ENCODE measurements at regions not wholly inside any gene's neighbourhood (a gene's known extent, or its start where the extent isn't known, plus 50 kb on each side); places are given as distances from the start of the nearest gene placed in this dataset.

GRCh38 chr2:147097747-147098146 is 747.1 kb upstream of the ACVR2A start:
- TF ChIP-seq SPI1 (IDR thresholded peaks at IDR 0.05; ENCODE audit: borderline replicate concordance, low read depth) (no peak), REST (IDR thresholded peaks at IDR 0.05; ENCODE audit: insufficient replicate concordance, low read depth) (no peak), POLR2AphosphoS5 (IDR thresholded peaks at IDR 0.05; ENCODE audit: low read depth) (no peak), GABPA (IDR thresholded peaks at IDR 0.05; ENCODE audit: low read depth) (no peak), CTCF (IDR thresholded peaks at IDR 0.05; ENCODE audit: insufficient read depth, low read length) (no peak)
- Histone ChIP-seq H3K27me3 (ENCODE audit: insufficient read depth, poor library complexity, severe bottlenecking) (no peaks in the 10 kb centered on the region), H3K27ac (replicated peaks) (no peak overlapping the region), H3K4me3 (replicated peaks; ENCODE audit: insufficient read depth, low read length) (no peak overlapping the region)
- no peak for DNase-seq (ENCODE audit: low read depth in 1 of 2, low spot score in 1 of 2)

GRCh38 chr2:147096671-147097070 is 748.2 kb upstream of the ACVR2A start:
- Histone ChIP-seq H3K27ac (replicated peaks) (no peak overlapping the region), H3K4me3 (replicated peaks; ENCODE audit: insufficient read depth, low read length) (no peak overlapping the region)
- TF ChIP-seq POLR2AphosphoS5 (IDR thresholded peaks at IDR 0.05; ENCODE audit: low read depth) (no peak), CTCF (IDR thresholded peaks at IDR 0.05; ENCODE audit: insufficient read depth, low read length) (no peak), REST (IDR thresholded peaks at IDR 0.05; ENCODE audit: insufficient replicate concordance, low read depth) (no peak), GABPA (IDR thresholded peaks at IDR 0.05; ENCODE audit: low read depth) (no peak), SPI1 (IDR thresholded peaks at IDR 0.05; ENCODE audit: borderline replicate concordance, low read depth) (no peak)

GRCh38 chr2:147095376-147095775 is 749.5 kb upstream of the ACVR2A start:
- TF ChIP-seq POLR2AphosphoS5 (IDR thresholded peaks at IDR 0.05; ENCODE audit: low read depth) = no peak
- no peak overlapping the region for H3K27ac ChIP-seq (replicated peaks)
- no peak for DNase-seq (ENCODE audit: low read depth in 1 of 2, low spot score in 1 of 2)
- H3K4me3 ChIP-seq (replicated peaks; ENCODE audit: insufficient read depth, low read length) = no peak overlapping the region
- H3K27me3 ChIP-seq (ENCODE audit: insufficient read depth, poor library complexity, severe bottlenecking) = no peaks in the 10 kb centered on the region

More at GRCh38 chr2:147096671-147097070, 748.2 kb upstream of the ACVR2A start:
- no peak for DNase-seq (ENCODE audit: low read depth in 1 of 2, low spot score in 1 of 2)
- H3K27me3 ChIP-seq (ENCODE audit: insufficient read depth, poor library complexity, severe bottlenecking) = no peaks in the 10 kb centered on the region

GRCh38 chr2:147094077-147094476 is 750.8 kb upstream of the ACVR2A start:
- no peaks in the 10 kb centered on the region for H3K27me3 ChIP-seq (ENCODE audit: insufficient read depth, poor library complexity, severe bottlenecking)
- TF ChIP-seq GABPA (IDR thresholded peaks at IDR 0.05; ENCODE audit: low read depth) = no peak
- no peak for TF ChIP-seq REST (IDR thresholded peaks at IDR 0.05; ENCODE audit: insufficient replicate concordance, low read depth)
- TF ChIP-seq POLR2AphosphoS5 (IDR thresholded peaks at IDR 0.05; ENCODE audit: low read depth) = no peak
- no peak for TF ChIP-seq CTCF (IDR thresholded peaks at IDR 0.05; ENCODE audit: insufficient read depth, low read length)
- TF ChIP-seq SPI1 (IDR thresholded peaks at IDR 0.05; ENCODE audit: borderline replicate concordance, low read depth) = no peak
- no peak overlapping the region for H3K27ac ChIP-seq (replicated peaks)
- no peak overlapping the region for H3K4me3 ChIP-seq (replicated peaks; ENCODE audit: insufficient read depth, low read length)
- no peak for DNase-seq (ENCODE audit: low read depth in 1 of 2, low spot score in 1 of 2)

All from HL-60 (cell line).